Gastroesophageal sphincter (tissue), 4 donors: ENCODE measurements at regions not wholly inside any gene's neighbourhood (a gene's known extent, or its start where the extent isn't known, plus 50 kb on each side); places are given as distances from the start of the nearest gene placed in this dataset.

Experiments
- ATAC-seq: fragments of 150-250 bp; one replicate; pipeline ENCODE4 v1.9.1; 2016; ENCODE audit warnings: mild to moderate bottlenecking, moderate library complexity
- H3K27ac ChIP-seq, 4 donors: fragments of 200-600 bp; sonication (generic) in 3 of 4; 1 replicate in 3 of 4; 2 replicates in 1 of 4; pipeline ENCODE4 v1.5.1; 2016 to 2019
- H3K27me3 ChIP-seq: fragments of 200-600 bp; sonication (generic); one replicate; pipeline ENCODE4 v1.5.1; 2019
- H3K36me3 ChIP-seq, 2 donors: fragments of 200-600 bp; sonication (generic); one replicate each; pipeline ENCODE4 v1.5.1; 2019; ENCODE audit warnings: control low read depth in 1 of 2
- H3K4me1 ChIP-seq, 3 donors: fragments of 200-600 bp; sonication (generic); 1 replicate in 2 of 3; 2 replicates in 1 of 3; pipeline ENCODE4 v1.5.1; 2016 to 2019; ENCODE audit warnings: control low read depth in 2 of 3
- H3K4me3 ChIP-seq, 2 donors: fragments of 200-600 bp; sonication (generic); one replicate each; pipeline ENCODE4 v1.5.1; 2019; ENCODE audit warnings: mild to moderate bottlenecking in 1 of 2, moderate library complexity in 1 of 2
- H3K9me3 ChIP-seq, 3 donors: fragments of 200-600 bp; sonication (generic); one replicate each; pipeline ENCODE4 v1.5.1; 2017 to 2019; ENCODE audit warnings: control low read depth in 2 of 3
- CTCF ChIP-seq, 4 experiments: fragments of 200-600 bp in 2 of 4; fragments of 450-650 bp in 2 of 4; sonication (generic) in 1 of 4; IDR thresholded peaks; one replicate each; pipeline ENCODE4 v1.5.1; 2017 to 2019; ENCODE audit warnings: antibody characterized with exemption in 4 of 4, mild to moderate bottlenecking in 2 of 4, moderate library complexity in 2 of 4
- EP300 ChIP-seq: sonication (generic); formaldehyde crosslinking; IDR thresholded peaks from one replicate; pipeline ENCODE4 v1.6.1; 2017; ENCODE audit warnings: antibody characterized with exemption, mild to moderate bottlenecking
- POLR2A ChIP-seq, 2 donors: fragments of 450-650 bp; IDR thresholded peaks; one replicate each; pipeline ENCODE4 v1.6.1; 2017; ENCODE audit warnings: antibody characterized with exemption in 2 of 2, mild to moderate bottlenecking in 2 of 2, moderate library complexity in 1 of 2
- POLR2AphosphoS5 ChIP-seq: sonication (generic); formaldehyde crosslinking; IDR thresholded peaks from one replicate; pipeline ENCODE4 v1.6.1; 2017; ENCODE audit warnings: antibody characterized with exemption
- WGBS, 2 donors: methylation state at CpG; one replicate each; pipeline ENCODE4 v1.1.5; 2018; ENCODE audit warnings: low coverage in 1 of 2; 5-methylcytosine and 5-hydroxymethylcytosine counted together

GRCh38 chr16:82518811-82519210, 108.0 kb upstream of the CDH13 start:
- WGBS, 2 donors, result 51 to 65% methylated on average over 2 of the region's 2 CpGs
- Histone ChIP-seq H3K36me3 (no peaks in the 10 kb centered on the region), H3K27ac (no peak overlapping the region), H3K27me3 (no peaks in the 10 kb centered on the region), H3K9me3 (peaks cover 0 to 7% (median 0%) of the 10 kb centered on the region in 3 donors), H3K4me1 (no peaks in the 10 kb centered on the region), H3K4me3 (no peak overlapping the region)
- no peak for ATAC-seq
- TF ChIP-seq POLR2AphosphoS5 (no peak), EP300 (no peak), CTCF (IDR thresholded peaks at IDR 0.05) (no peak), POLR2A (IDR thresholded peaks at IDR 0.05) (no peak)

- Histone ChIP-seq H3K27me3 (no peaks in the 10 kb centered on the region), H3K9me3 (no peaks in the 10 kb centered on the region), H3K27ac (no peak overlapping the region), H3K36me3 (no peaks in the 10 kb centered on the region), H3K4me3 (no peak overlapping the region), H3K4me1 (no peaks in the 10 kb centered on the region)
- 75 to 76% methylated on average over 4 of the region's 4 CpGs for WGBS, 2 donors
- TF ChIP-seq EP300 (no peak), POLR2AphosphoS5 (no peak), CTCF (IDR thresholded peaks at IDR 0.05) (no peak), POLR2A (IDR thresholded peaks at IDR 0.05) (no peak)
- ATAC-seq, result no peak
Observed at GRCh38 chr16:82514262-82514661, 112.5 kb upstream of the CDH13 start.

- 75% methylated on average over 1 of the region's 2 CpGs; no CpG with 5 or more reads in 1 of the 2 donors for WGBS, 2 donors
- Histone ChIP-seq H3K27ac (no peak overlapping the region), H3K4me1 (no peaks in the 10 kb centered on the region), H3K27me3 (peaks cover 5% of the 10 kb centered on the region), H3K4me3 (no peak overlapping the region), H3K36me3 (no peaks in the 10 kb centered on the region), H3K9me3 (peaks cover 0 to 23% (median 0%) of the 10 kb centered on the region in 3 donors)
- TF ChIP-seq POLR2A (IDR thresholded peaks at IDR 0.05) (no peak), POLR2AphosphoS5 (no peak), CTCF (IDR thresholded peaks at IDR 0.05) (no peak), EP300 (no peak)
- no peak for ATAC-seq
Observed at GRCh38 chr16:82510789-82511305, 115.9 kb upstream of the CDH13 start.

- H3K4me1 ChIP-seq, result no peaks in the 10 kb centered on the region
- ATAC-seq, result no peak
- peaks cover 0 to 23% (median 0%) of the 10 kb centered on the region in 3 donors for H3K9me3 ChIP-seq
- peaks cover 13% of the 10 kb centered on the region for H3K27me3 ChIP-seq
- no peak overlapping the region for H3K4me3 ChIP-seq
- no peak for TF ChIP-seq EP300
- no peak for TF ChIP-seq POLR2AphosphoS5
- TF ChIP-seq POLR2A (IDR thresholded peaks at IDR 0.05), result no peak
- TF ChIP-seq CTCF (IDR thresholded peaks at IDR 0.05), result no peak
- H3K36me3 ChIP-seq, result no peaks in the 10 kb centered on the region
- WGBS, 2 donors, result 78 to 97% methylated on average over 5 of the region's 5 CpGs
- no peak overlapping the region for H3K27ac ChIP-seq
Observed at GRCh38 chr16:82509691-82510430, 116.9 kb upstream of the CDH13 start.
